HFFc6 (cell line): ENCODE measurements at regions not wholly inside any gene's neighbourhood (a gene's known extent, or its start where the extent isn't known, plus 50 kb on each side); places are given as distances from the start of the nearest gene placed in this dataset.
"Not testable (repeated sequence)": the region's sequence is repeated elsewhere in the genome, so short reads cannot be mapped to it uniquely, and the experiment has no call there.

Experiments
- DNase-seq: peaks from one replicate; pipeline ENCODE4 v3.0.0-alpha.2; 2018
- H3K27ac Mint-ChIP-seq: 2 replicates; pipeline ENCODE4 v1.8.0; 2020; ENCODE audit warnings: mild to moderate bottlenecking, mixed read lengths
- H3K27me3 Mint-ChIP-seq: 2 replicates; pipeline ENCODE4 v1.8.0; 2021; ENCODE audit warnings: mild to moderate bottlenecking, moderate library complexity, mixed read lengths; ENCODE audit not compliant: insufficient read depth
- H3K36me3 Mint-ChIP-seq: 2 replicates; pipeline ENCODE4 v1.8.0; 2021; ENCODE audit warnings: low read depth, mixed read lengths
- H3K4me1 Mint-ChIP-seq: 2 replicates; pipeline ENCODE4 v1.8.0; 2020; ENCODE audit warnings: low read depth, mixed read lengths
- H3K4me3 Mint-ChIP-seq: 2 replicates; pipeline ENCODE4 v1.8.0; 2020; ENCODE audit warnings: mild to moderate bottlenecking, moderate library complexity, mixed read lengths
- H3K9me3 Mint-ChIP-seq: 2 replicates; pipeline ENCODE4 v1.8.0; 2020; ENCODE audit warnings: mild to moderate bottlenecking, mixed read lengths
- CTCF ChIP-seq: fragments of 200-600 bp; sonication (generic); IDR thresholded peaks from 2 replicates; pipeline ENCODE4 v1.5.0; 2021; ENCODE audit warnings: antibody characterized with exemption, mild to moderate bottlenecking

- Mint-ChIP-seq H3K9me3 (no peaks in the 10 kb centered on the region), H3K4me1 (peaks cover 13% of the 10 kb centered on the region), H3K27ac (no peak overlapping the region), H3K4me3 (no peak overlapping the region), H3K36me3 (no peaks in the 10 kb centered on the region), H3K27me3 (no peaks in the 10 kb centered on the region; the same call in none of the 2 replicates)
- DNase-seq: no peak
- no peak for TF ChIP-seq CTCF
Observed at GRCh38 chr1:60876952-60877351, 205.4 kb upstream of the NFIA start.

- H3K4me1 Mint-ChIP-seq: no peaks in the 10 kb centered on the region; the same call in 1 of the 2 replicates
- no peaks in the 10 kb centered on the region for H3K36me3 Mint-ChIP-seq
- no peaks in the 10 kb centered on the region for H3K9me3 Mint-ChIP-seq
- no peak overlapping the region for H3K27ac Mint-ChIP-seq
- no peak overlapping the region for H3K4me3 Mint-ChIP-seq
- no peak for DNase-seq
- no peaks in the 10 kb centered on the region; the same call in none of the 2 replicates for H3K27me3 Mint-ChIP-seq
- TF ChIP-seq CTCF: no peak
Observed at GRCh38 chr1:60875138-60875537, 207.2 kb upstream of the NFIA start.

DNA sequence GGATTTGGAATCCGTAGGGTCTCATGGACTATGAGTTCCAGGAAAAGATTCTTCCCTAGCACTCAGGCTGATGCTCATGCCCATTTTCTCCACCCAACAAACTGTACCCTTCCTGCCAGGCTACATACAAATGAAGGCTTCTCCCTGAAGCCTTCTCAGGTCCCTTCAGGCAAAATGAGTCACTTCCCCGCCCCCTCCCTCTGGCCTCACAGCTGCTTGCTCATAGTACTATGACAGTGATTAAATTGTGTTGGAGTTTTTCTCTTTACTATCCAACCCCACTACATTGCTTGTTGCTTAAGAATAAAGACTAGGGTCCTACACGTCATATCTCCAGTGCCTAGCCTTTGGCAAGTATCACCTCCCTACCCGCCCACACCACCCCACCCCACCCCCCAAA is 207.6 kb upstream of the NFIA start:
- no peaks in the 10 kb centered on the region for H3K36me3 Mint-ChIP-seq
- no peak for TF ChIP-seq CTCF
- H3K27me3 Mint-ChIP-seq: no peaks in the 10 kb centered on the region; the same call in none of the 2 replicates
- H3K9me3 Mint-ChIP-seq: no peaks in the 10 kb centered on the region
- DNase-seq: peak; percentile 19
- no peaks in the 10 kb centered on the region for H3K4me1 Mint-ChIP-seq
- no peak overlapping the region for H3K4me3 Mint-ChIP-seq
- H3K27ac Mint-ChIP-seq: no peak overlapping the region

- not testable (repeated sequence) for H3K9me3 Mint-ChIP-seq, H3K36me3 Mint-ChIP-seq, H3K27me3 Mint-ChIP-seq, H3K27ac Mint-ChIP-seq, H3K4me1 Mint-ChIP-seq, DNase-seq, H3K4me3 Mint-ChIP-seq
Observed at GRCh38 chr1:60873396-60873795, 209.0 kb upstream of the NFIA start.

DNA sequence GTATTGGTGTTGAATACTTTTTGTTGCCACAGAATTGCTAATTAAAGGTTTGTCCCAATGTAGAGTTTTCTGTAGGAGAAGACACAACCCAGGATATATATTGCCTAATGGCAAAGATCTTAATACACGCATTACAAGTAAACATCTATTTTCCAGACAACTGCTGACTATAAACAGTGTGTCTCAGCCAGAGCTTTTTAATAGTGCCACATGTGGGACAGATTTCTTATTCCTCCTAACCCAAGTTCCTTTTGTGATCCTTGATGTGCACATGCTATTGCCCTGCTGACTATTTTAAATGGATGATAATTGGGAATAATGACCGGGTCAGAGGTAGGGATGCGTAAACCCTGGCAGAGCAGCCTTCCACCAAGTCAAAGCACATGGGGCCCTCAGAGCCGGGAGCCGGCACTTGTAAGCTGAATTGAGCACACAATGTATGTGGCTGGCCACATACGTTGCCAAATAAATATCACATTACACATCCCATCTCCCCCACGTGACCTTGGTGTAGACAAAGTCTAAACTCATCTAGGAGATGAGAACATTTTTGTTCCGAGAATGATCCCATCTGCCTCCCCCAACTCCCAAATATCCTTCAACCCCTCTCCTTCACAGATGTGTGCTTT is 209.8 kb upstream of the NFIA start:
- H3K27ac Mint-ChIP-seq: no peak overlapping the region
- H3K4me3 Mint-ChIP-seq: no peak overlapping the region
- no peak for DNase-seq
- no peaks in the 10 kb centered on the region for H3K36me3 Mint-ChIP-seq
- H3K9me3 Mint-ChIP-seq: no peaks in the 10 kb centered on the region
- no peak for TF ChIP-seq CTCF
- H3K27me3 Mint-ChIP-seq: peaks cover 5% of the 10 kb centered on the region; the same call in 1 of the 2 replicates
- no peaks in the 10 kb centered on the region for H3K4me1 Mint-ChIP-seq

GRCh38 chr1:60870269-60870865 is 212.0 kb upstream of the NFIA start:
- Mint-ChIP-seq H3K9me3 (no peaks in the 10 kb centered on the region), H3K36me3 (no peaks in the 10 kb centered on the region), H3K4me3 (no peak overlapping the region), H3K4me1 (no peaks in the 10 kb centered on the region), H3K27ac (no peak overlapping the region), H3K27me3 (peaks cover 6% of the 10 kb centered on the region; the same call in 1 of the 2 replicates)
- no peak for TF ChIP-seq CTCF
- DNase-seq: no peak
